HG02943 (cell line): ENCODE measurements at regions not wholly inside any gene's neighbourhood (a gene's known extent, or its start where the extent isn't known, plus 50 kb on each side); places are given as distances from the start of the nearest gene placed in this dataset.

Experiments
- ATAC-seq: cut with Tn5 transposase; IDR thresholded peaks from one replicate; pipeline ENCODE4 v1.9.1; 2021; ENCODE audit warnings: mild to moderate bottlenecking, low read depth, moderate library complexity; ENCODE audit not compliant: unreplicated experiment

GRCh38 chr4:11748164-11748872 is 319.6 kb upstream of the HS3ST1 start:
- ATAC-seq = no peak

GRCh38 chr4:11746734-11747133 is 318.0 kb upstream of the HS3ST1 start:
- ATAC-seq = no peak

- no peak for ATAC-seq
These were observed 315.3 kb upstream of the HS3ST1 start for GRCh38 chr4:11743976-11744375.

- ATAC-seq = no peak
These were observed 314.5 kb upstream of the HS3ST1 start for GRCh38 chr4:11743236-11743635.

- ATAC-seq = no peak
These were observed 312.5 kb upstream of the HS3ST1 start for GRCh38 chr4:11741190-11741652.

- ATAC-seq = no peak
These were observed 311.3 kb upstream of the HS3ST1 start for GRCh38 chr4:11739992-11740391.

GRCh38 chr4:11736978-11737377 is 308.3 kb upstream of the HS3ST1 start:
- ATAC-seq = no peak

GRCh38 chr4:11735651-11736050 is 307.0 kb upstream of the HS3ST1 start:
- ATAC-seq = no peak

- no peak for ATAC-seq
These were observed 303.5 kb upstream of the HS3ST1 start for GRCh38 chr4:11732155-11732554.

- ATAC-seq = no peak
These were observed 301.9 kb upstream of the HS3ST1 start for GRCh38 chr4:11730545-11730944.

GRCh38 chr4:11729548-11729947 is 300.9 kb upstream of the HS3ST1 start:
- no peak for ATAC-seq

- ATAC-seq = no peak
These were observed 299.3 kb upstream of the HS3ST1 start for GRCh38 chr4:11727903-11728564.

- ATAC-seq = no peak
These were observed 296.0 kb upstream of the HS3ST1 start for GRCh38 chr4:11724731-11725130.

- ATAC-seq = no peak
These were observed 293.5 kb upstream of the HS3ST1 start for GRCh38 chr4:11722223-11722622.

- no peak for ATAC-seq
These were observed 291.6 kb upstream of the HS3ST1 start for GRCh38 chr4:11720292-11720691.

GRCh38 chr4:11719879-11720278 is 291.2 kb upstream of the HS3ST1 start:
- no peak for ATAC-seq

- no peak for ATAC-seq
These were observed 287.2 kb upstream of the HS3ST1 start for GRCh38 chr4:11715753-11716521.

GRCh38 chr4:11710453-11711093 is 281.9 kb upstream of the HS3ST1 start:
- no peak for ATAC-seq

GRCh38 chr4:11704186-11704830 is 275.6 kb upstream of the HS3ST1 start:
- ATAC-seq = no peak

GRCh38 chr4:11702886-11703557 is 274.3 kb upstream of the HS3ST1 start:
- ATAC-seq = no peak
